ENCODE measurements at regions not wholly inside any gene's neighbourhood (a gene's known extent, or its start where the extent isn't known, plus 50 kb on each side); places are given as distances from the start of the nearest gene placed in this dataset.
A peak's percentile ranks its signal among the peaks of the same experiment; 100 is the strongest.

DNA sequence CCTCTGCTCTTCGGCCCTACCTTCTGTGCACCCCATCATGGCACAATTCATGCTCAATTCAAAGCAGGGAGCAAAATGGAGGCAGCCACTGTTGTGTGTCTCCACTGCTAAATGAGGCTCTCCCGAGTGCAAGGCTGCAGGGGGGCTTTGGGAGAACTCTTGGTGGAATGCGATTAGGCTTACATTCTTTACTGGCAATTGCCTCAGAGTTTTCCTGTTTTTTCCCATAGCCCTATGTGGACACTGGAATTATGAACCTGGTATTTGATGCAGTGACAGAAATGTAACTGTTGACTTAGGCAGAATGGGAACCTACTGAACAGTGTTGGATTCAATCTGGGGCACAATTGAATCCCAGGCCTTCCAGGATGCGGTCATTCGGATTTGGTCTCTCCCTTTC is 187.9 kb upstream of the GMDS start:
- Mint-ChIP-seq H3K27me3 (ENCODE audit: unreplicated experiment) (no peaks in the 10 kb centered on the region), H3K9me3 (ENCODE audit: unreplicated experiment) (no peaks in the 10 kb centered on the region), H3K4me1 (ENCODE audit: unreplicated experiment) (peaks cover 46% of the 10 kb centered on the region), H3K36me3 (ENCODE audit: unreplicated experiment) (no peaks in the 10 kb centered on the region), H3K27ac (ENCODE audit: unreplicated experiment) (peak overlapping the region; percentile 63), H3K4me3 (ENCODE audit: unreplicated experiment) (no peak overlapping the region)
- TF ChIP-seq, protein P1, sequence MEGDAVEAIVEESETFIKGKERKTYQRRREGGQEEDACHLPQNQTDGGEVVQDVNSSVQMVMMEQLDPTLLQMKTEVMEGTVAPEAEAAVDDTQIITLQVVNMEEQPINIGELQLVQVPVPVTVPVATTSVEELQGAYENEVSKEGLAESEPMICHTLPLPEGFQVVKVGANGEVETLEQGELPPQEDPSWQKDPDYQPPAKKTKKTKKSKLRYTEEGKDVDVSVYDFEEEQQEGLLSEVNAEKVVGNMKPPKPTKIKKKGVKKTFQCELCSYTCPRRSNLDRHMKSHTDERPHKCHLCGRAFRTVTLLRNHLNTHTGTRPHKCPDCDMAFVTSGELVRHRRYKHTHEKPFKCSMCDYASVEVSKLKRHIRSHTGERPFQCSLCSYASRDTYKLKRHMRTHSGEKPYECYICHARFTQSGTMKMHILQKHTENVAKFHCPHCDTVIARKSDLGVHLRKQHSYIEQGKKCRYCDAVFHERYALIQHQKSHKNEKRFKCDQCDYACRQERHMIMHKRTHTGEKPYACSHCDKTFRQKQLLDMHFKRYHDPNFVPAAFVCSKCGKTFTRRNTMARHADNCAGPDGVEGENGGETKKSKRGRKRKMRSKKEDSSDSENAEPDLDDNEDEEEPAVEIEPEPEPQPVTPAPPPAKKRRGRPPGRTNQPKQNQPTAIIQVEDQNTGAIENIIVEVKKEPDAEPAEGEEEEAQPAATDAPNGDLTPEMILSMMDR (IDR thresholded peaks at IDR 0.05): no peak
- no peak for DNase-seq (ENCODE audit: extremely low spot score, unreplicated experiment)

DNA sequence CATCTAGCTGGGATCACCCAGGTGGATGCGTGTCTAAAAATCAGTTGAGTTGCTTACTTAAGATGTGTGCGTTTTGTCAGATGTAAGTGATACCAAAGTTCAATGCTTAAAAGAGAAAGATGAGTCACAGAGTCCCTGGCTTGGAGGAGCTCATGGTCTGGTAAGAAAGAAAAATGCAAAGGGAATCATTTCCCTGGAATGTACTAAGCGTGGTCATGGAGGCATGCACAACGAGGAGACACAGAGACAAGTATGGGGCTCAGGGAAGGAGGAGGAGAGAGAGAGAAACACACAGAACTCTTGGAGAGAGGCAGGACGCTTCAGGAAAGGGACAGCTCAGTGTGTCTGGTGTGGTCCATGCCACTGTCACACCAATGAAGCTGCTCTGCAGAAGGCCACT is 186.9 kb upstream of the GMDS start:
- Mint-ChIP-seq H3K9me3 (ENCODE audit: unreplicated experiment) (no peaks in the 10 kb centered on the region), H3K27me3 (ENCODE audit: unreplicated experiment) (no peaks in the 10 kb centered on the region), H3K27ac (ENCODE audit: unreplicated experiment) (peak overlapping the region; percentile 63), H3K4me3 (ENCODE audit: unreplicated experiment) (peak overlapping the region; percentile 4), H3K36me3 (ENCODE audit: unreplicated experiment) (no peaks in the 10 kb centered on the region), H3K4me1 (ENCODE audit: unreplicated experiment) (peaks cover 43% of the 10 kb centered on the region)
- TF ChIP-seq, protein P1 (IDR thresholded peaks at IDR 0.05): no peak
- no peak for DNase-seq (ENCODE audit: extremely low spot score, unreplicated experiment)

DNA sequence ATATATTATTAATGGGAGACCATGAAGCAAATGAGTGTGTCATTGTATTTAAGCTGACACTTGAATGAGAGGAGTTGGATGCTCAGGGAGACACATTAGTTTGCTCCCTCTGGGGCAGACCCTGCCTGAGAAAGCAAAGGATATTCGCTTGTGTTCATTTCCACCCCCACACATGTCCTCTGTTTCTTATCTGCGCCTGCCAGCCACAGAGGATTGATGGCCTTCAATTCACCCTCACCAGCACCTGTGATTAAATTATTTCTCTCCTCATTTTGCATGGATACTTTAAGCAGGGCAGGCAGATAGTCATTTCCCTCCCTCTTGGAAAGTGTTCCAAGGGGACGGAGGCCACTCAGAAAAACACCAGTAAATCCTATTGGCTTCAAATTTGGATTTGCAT is 185.2 kb upstream of the GMDS start:
- TF ChIP-seq, protein P1 (IDR thresholded peaks at IDR 0.05): no peak

DNA sequence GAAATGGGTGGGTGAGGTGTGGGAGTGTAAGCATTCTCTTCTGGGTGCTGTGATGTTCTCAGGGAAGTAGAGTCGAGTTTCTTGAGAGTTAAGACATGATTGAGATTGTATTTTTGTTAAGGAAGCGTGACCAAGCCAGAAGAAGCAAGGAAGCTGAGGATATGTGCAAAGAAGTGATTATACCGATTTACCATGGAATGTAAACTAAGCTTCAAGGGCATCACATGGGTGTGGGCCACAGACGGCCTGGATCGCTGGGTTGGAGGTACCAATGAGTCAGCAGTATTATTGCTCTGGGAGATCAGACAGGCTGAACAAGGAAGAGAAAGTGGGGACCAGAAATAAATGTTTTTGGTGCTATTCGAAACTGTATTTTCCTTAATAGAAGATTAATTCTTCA is 184.1 kb upstream of the GMDS start:
- no peak for DNase-seq (ENCODE audit: extremely low spot score, unreplicated experiment)

More for the DNA sequence above, 185.2 kb upstream of the GMDS start:
- Mint-ChIP-seq H3K4me1 (ENCODE audit: unreplicated experiment) (peaks cover 26% of the 10 kb centered on the region), H3K36me3 (ENCODE audit: unreplicated experiment) (no peaks in the 10 kb centered on the region), H3K27me3 (ENCODE audit: unreplicated experiment) (no peaks in the 10 kb centered on the region), H3K27ac (ENCODE audit: unreplicated experiment) (no peak overlapping the region), H3K9me3 (ENCODE audit: unreplicated experiment) (no peaks in the 10 kb centered on the region), H3K4me3 (ENCODE audit: unreplicated experiment) (no peak overlapping the region)
- DNase-seq (ENCODE audit: extremely low spot score, unreplicated experiment): no peak

DNA sequence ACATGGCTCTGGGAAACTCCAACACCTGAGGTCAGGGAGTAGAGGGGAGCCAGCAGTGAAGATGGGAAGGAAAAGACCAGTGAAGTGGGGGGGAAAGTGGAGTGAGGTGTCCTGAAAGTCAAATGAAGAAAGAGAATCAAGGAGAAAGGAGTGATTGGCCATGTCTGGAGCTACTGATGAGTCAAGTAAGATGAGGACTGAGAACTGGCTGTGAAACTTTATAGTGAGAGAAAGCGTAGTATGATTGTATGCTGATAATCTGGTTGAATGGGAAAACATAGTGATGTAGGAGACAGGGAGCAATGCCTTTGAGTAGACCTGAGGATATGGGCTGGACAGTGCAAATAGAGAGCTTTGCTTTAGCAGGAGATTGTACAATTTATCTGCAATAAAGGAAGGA is 183.6 kb upstream of the GMDS start:
- no peak for DNase-seq (ENCODE audit: extremely low spot score, unreplicated experiment)
- TF ChIP-seq, protein P1 (IDR thresholded peaks at IDR 0.05): no peak
- H3K27ac Mint-ChIP-seq (ENCODE audit: unreplicated experiment): no peak overlapping the region
- no peaks in the 10 kb centered on the region for H3K27me3 Mint-ChIP-seq (ENCODE audit: unreplicated experiment)
- peaks cover 19% of the 10 kb centered on the region for H3K4me1 Mint-ChIP-seq (ENCODE audit: unreplicated experiment)
- H3K4me3 Mint-ChIP-seq (ENCODE audit: unreplicated experiment): no peak overlapping the region
- no peaks in the 10 kb centered on the region for H3K36me3 Mint-ChIP-seq (ENCODE audit: unreplicated experiment)
- no peaks in the 10 kb centered on the region for H3K9me3 Mint-ChIP-seq (ENCODE audit: unreplicated experiment)

More for the DNA sequence above, 184.1 kb upstream of the GMDS start:
- TF ChIP-seq, protein P1 (IDR thresholded peaks at IDR 0.05): no peak
- H3K9me3 Mint-ChIP-seq (ENCODE audit: unreplicated experiment): no peaks in the 10 kb centered on the region
- no peaks in the 10 kb centered on the region for H3K27me3 Mint-ChIP-seq (ENCODE audit: unreplicated experiment)
- H3K27ac Mint-ChIP-seq (ENCODE audit: unreplicated experiment): no peak overlapping the region
- no peaks in the 10 kb centered on the region for H3K36me3 Mint-ChIP-seq (ENCODE audit: unreplicated experiment)
- H3K4me1 Mint-ChIP-seq (ENCODE audit: unreplicated experiment): peaks cover 19% of the 10 kb centered on the region
- no peak overlapping the region for H3K4me3 Mint-ChIP-seq (ENCODE audit: unreplicated experiment)

Measured in osteocyte (in vitro differentiated cells).